GM12892 (cell line): ENCODE measurements at regions not wholly inside any gene's neighbourhood (a gene's known extent, or its start where the extent isn't known, plus 50 kb on each side); places are given as distances from the start of the nearest gene placed in this dataset.

Experiments
- POLR2A ChIP-seq: IDR thresholded peaks from 2 replicates; pipeline ENCODE4 v1.6.1; 2011; ENCODE audit warnings: low read depth, low read length, control low read depth
- POLR2AphosphoS5 ChIP-seq: IDR thresholded peaks from 2 replicates; pipeline ENCODE4 v1.6.1; 2011; ENCODE audit warnings: low read depth, low read length, control low read depth
- TAF1 ChIP-seq: IDR thresholded peaks from 2 replicates; pipeline ENCODE4 v1.6.1; 2011; ENCODE audit warnings: low read depth, mild to moderate bottlenecking, control low read depth, low read length, borderline replicate concordance

GRCh38 chr4:13783800-13784411 is 156.4 kb upstream of the BOD1L1 start:
- TF ChIP-seq POLR2A (no peak), TAF1 (no peak), POLR2AphosphoS5 (no peak)
